ENCODE measurements at regions not wholly inside any gene's neighbourhood (a gene's known extent, or its start where the extent isn't known, plus 50 kb on each side); places are given as distances from the start of the nearest gene placed in this dataset.

DNA sequence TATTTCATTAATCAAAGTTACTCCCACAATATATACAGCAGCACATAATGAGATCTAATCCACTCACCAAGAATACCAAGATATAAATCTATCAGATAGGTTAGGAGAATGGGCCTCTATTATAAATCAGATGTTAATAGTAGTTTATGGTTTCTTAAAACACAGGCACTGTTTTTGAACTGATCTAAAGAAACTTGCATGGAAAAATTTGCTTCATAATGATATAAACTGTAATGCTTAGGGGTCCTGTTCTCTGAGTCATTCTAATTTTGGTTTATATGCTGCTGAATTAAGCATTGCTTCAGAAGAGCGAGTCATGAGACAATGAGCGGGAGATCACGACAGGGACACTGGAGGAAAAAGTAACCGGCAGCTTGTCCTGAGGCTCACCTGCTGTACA is 113.3 kb upstream of the OTUD4 start:
- Mint-ChIP-seq H3K27me3 (peaks cover 28% of the 10 kb centered on the region), H3K36me3 (no peaks in the 10 kb centered on the region), H3K4me3 (no peak overlapping the region), H3K4me1 (no peaks in the 10 kb centered on the region), H3K27ac (no peak overlapping the region), H3K9me3 (no peaks in the 10 kb centered on the region)
- ATAC-seq, result no peak

DNA sequence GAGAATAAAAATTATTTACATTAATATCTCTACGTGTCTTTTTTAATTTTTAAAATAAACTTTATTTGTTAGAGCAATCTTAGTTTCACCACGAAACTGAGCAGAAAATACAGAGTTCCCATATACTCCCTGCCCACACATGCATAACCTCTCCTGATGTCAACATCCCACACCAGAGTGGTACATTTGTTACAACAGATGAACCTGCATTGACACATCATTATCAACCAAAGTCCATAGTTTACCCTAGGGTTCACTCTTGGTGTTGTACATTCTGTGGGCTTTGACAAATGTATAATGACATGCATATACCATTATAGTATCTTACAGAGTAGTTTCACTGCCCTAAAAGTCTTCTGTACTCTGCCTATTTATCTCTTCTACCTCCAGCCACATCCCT is 110.6 kb upstream of the OTUD4 start:
- H3K4me3 Mint-ChIP-seq, result no peak overlapping the region
- peaks cover 20% of the 10 kb centered on the region for H3K27me3 Mint-ChIP-seq
- H3K36me3 Mint-ChIP-seq, result no peaks in the 10 kb centered on the region
- no peak overlapping the region for H3K27ac Mint-ChIP-seq
- H3K9me3 Mint-ChIP-seq, result no peaks in the 10 kb centered on the region
- no peaks in the 10 kb centered on the region for H3K4me1 Mint-ChIP-seq
- no peak for ATAC-seq

DNA sequence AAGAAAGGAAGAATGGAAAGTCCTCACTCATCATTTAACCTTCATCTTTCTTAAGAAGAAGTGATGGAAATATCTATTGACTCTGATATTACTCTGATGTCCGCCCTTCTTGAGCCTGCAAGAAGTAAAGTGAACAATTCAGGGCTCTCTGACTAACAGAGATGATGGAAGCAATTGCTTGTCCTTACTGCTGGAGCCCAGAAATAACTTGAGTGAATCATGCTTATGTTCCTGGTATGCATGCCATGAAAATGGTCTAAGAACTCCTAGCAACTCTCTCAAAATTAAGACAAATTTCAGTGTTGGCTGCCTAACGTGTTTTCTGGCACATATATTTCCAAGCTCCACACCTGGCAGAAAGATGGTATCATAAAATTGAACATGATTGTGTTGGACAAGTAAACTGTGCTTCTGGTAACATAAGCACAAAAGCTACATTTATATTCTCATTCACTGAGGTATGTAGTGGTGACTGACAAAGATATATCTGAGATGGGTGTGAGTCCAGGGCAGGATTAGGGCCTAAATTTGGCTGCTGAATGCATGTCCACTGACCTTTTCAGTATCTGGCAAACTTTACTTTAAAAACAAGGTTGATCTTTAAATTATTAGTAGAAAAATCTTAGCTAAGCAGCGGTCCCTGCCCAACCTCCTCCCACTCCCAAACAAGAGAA is 109.2 kb upstream of the OTUD4 start:
- Mint-ChIP-seq H3K4me1 (no peaks in the 10 kb centered on the region), H3K27me3 (peaks cover 13% of the 10 kb centered on the region), H3K36me3 (no peaks in the 10 kb centered on the region), H3K9me3 (no peaks in the 10 kb centered on the region), H3K4me3 (no peak overlapping the region), H3K27ac (no peak overlapping the region)
- ATAC-seq, result no peak

DNA sequence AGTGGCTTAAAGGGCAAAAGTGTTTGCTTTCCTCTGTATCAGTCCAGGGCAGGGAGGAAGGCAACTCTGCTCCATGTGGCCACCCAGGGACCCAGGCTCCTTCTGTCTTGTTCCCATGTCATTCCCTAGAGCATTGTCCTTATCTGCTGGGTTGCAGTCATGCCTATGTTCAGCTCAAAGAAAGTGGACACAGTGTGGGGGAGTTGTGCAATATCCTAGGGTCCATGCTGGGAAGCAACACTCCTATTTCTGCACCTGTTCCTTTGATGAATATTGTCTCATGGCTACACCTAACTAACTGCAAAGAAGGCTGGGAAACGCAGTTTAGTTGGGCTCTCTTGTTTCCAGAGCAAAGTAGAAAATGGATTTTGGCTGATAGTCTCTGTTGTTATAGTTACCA is 107.0 kb upstream of the OTUD4 start:
- Mint-ChIP-seq H3K4me3 (no peak overlapping the region), H3K27me3 (peaks cover 7% of the 10 kb centered on the region), H3K9me3 (no peaks in the 10 kb centered on the region), H3K4me1 (no peaks in the 10 kb centered on the region), H3K27ac (no peak overlapping the region), H3K36me3 (no peaks in the 10 kb centered on the region)
- ATAC-seq, result no peak

DNA sequence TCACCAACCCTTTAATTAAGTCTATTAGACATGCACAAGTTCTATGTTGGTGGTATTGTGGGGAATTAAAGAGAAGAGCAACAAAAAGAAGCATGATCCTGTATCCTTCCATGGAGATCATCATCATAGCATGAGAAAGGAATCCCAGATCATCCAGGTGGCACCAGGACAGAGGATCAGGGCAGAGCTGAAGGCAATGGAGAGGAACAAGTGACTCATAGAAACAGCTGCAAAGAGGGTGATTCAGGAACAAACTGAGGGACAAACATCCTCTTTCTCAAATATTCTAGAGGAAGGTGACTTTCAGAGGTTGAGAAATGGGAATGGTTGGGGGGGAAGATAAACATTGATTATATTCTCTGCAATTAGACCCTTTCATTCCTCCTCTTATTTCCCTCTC is 105.5 kb upstream of the OTUD4 start:
- H3K4me1 Mint-ChIP-seq, result no peaks in the 10 kb centered on the region
- H3K27ac Mint-ChIP-seq, result no peak overlapping the region
- H3K27me3 Mint-ChIP-seq, result no peaks in the 10 kb centered on the region
- no peak for ATAC-seq
- H3K4me3 Mint-ChIP-seq, result no peak overlapping the region
- no peaks in the 10 kb centered on the region for H3K36me3 Mint-ChIP-seq
- H3K9me3 Mint-ChIP-seq, result no peaks in the 10 kb centered on the region

DNA sequence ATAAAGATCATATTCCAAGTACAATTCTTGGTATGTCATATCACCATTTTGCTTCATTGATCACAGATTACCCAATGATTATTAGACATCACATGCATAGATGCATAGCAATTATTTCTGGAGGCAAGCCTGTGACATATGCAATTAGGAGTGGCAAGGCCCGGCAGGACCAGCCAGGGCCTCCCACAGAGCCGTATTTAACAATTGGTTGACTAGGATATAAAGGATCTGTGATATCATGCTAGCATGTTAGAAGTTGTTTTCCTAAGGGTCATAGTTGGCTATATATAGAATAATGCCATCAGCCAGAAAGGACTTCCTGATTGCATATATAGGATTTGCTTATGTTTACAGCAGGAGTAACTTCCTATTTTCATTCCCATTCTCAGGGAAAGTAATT is 103.5 kb upstream of the OTUD4 start:
- H3K27ac Mint-ChIP-seq, result no peak overlapping the region
- ATAC-seq, result no peak
- H3K4me3 Mint-ChIP-seq, result no peak overlapping the region
- H3K4me1 Mint-ChIP-seq, result no peaks in the 10 kb centered on the region
- no peaks in the 10 kb centered on the region for H3K36me3 Mint-ChIP-seq
- H3K27me3 Mint-ChIP-seq, result no peaks in the 10 kb centered on the region
- H3K9me3 Mint-ChIP-seq, result no peaks in the 10 kb centered on the region

DNA sequence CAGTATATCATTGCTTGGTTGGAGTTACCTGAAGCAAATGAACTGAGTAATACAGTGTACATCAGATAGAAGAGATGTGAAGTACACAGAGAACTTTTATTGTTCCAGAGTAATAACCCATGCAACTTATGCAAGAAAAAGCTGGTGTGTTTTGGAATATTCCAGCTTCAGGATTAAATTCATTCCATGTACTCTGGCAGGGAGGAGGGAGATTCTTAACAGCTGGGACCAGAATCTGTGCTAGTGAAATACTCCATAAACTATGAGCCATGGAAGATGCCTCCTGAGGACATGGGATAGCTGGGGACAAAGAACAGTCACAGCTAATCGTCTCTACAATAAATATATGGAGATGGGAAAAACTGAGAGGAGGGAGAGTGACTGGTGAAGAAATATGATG is 101.6 kb upstream of the OTUD4 start:
- H3K4me3 Mint-ChIP-seq, result no peak overlapping the region
- no peaks in the 10 kb centered on the region for H3K9me3 Mint-ChIP-seq
- no peak for ATAC-seq
- no peak overlapping the region for H3K27ac Mint-ChIP-seq
- peaks cover 7% of the 10 kb centered on the region for H3K27me3 Mint-ChIP-seq
- no peaks in the 10 kb centered on the region for H3K4me1 Mint-ChIP-seq
- H3K36me3 Mint-ChIP-seq, result no peaks in the 10 kb centered on the region

DNA sequence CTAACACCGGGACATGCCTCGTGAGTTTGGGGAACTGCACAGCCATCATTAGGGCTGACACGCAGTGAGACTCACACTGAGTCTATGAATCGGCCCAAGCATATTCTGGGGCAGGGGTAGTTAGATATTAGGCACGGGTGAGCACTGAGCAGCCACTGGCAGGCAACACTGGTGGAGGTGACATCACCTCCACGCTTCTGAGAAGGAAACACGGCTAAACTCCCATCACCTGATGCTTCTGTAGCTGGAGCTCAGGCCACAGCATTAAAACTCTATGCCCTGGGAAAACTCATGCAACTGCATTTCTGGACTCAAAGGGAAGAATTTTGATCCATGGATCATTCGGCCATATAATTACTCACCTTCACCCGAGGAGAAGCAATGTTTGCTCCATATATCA is 100.8 kb upstream of the OTUD4 start:
- Mint-ChIP-seq H3K9me3 (no peaks in the 10 kb centered on the region), H3K27me3 (peaks cover 9% of the 10 kb centered on the region), H3K4me3 (no peak overlapping the region), H3K27ac (no peak overlapping the region), H3K4me1 (no peaks in the 10 kb centered on the region), H3K36me3 (no peaks in the 10 kb centered on the region)
- no peak for ATAC-seq

DNA sequence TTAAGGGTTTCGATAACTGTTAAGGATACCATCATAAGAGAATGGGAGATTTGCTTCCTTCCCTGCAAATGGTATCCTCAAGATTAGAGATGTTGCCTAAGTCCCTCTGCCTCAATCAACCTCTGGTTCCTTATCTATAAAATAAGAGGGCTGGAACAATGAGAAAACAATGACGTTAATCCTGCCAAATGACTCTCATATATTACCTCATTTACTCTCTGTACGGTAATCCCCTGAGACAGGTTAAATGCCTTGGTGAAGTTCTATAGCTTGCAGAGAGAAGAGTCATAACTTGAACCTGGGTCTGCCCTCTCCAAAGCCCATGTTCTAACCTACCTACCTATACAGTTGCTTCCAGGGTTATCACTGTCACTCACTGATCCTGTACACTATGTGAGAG is 100.2 kb upstream of the OTUD4 start:
- Mint-ChIP-seq H3K27ac (no peak overlapping the region), H3K4me1 (no peaks in the 10 kb centered on the region)

DNA sequence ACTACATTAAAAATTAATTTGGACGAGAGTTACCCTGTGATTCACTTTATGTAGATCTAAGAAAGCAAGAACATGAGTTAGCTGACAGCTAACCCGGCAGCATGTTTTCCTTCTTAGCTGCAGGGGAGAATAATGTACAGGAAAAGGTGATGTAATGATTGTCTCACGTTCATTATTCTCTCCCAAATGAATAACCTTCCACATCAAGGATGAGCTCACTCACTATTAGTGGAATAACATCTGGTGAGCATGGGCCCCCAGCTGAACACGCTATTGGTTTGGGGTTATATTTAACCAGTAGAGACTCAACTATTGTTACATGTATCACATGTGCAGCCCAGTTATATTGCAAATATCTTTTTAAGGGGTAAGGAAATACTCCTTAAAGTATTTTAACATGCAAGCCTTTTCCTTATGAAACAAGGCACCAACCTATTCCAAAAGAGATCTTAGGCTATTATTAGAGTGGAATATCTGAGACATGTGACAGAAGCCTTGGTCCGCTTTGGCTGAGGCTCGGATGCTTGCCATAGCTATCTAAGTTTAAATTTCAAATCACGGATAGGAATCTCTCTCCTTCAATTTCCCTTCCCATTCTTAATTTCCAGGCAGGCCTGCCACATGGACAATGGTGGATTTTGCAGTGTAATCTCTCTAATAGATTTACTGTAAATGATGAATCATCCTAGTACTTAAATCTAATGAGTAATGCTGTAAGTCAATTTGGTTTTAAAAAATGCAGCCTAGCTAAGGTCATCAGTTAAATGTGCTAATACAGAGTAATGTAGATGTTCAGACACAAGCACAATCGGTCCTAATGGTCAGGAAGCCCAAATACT is 99.0 kb upstream of the OTUD4 start:
- no peak for ATAC-seq
- Mint-ChIP-seq H3K4me3 (no peak overlapping the region), H3K27me3 (peaks cover 9% of the 10 kb centered on the region), H3K9me3 (no peaks in the 10 kb centered on the region), H3K4me1 (no peaks in the 10 kb centered on the region), H3K36me3 (no peaks in the 10 kb centered on the region), H3K27ac (no peak overlapping the region)

More for the DNA sequence above, 100.2 kb upstream of the OTUD4 start:
- no peaks in the 10 kb centered on the region for H3K36me3 Mint-ChIP-seq
- no peak overlapping the region for H3K4me3 Mint-ChIP-seq
- H3K27me3 Mint-ChIP-seq, result peaks cover 9% of the 10 kb centered on the region
- H3K9me3 Mint-ChIP-seq, result no peaks in the 10 kb centered on the region
- ATAC-seq, result no peak

DNA sequence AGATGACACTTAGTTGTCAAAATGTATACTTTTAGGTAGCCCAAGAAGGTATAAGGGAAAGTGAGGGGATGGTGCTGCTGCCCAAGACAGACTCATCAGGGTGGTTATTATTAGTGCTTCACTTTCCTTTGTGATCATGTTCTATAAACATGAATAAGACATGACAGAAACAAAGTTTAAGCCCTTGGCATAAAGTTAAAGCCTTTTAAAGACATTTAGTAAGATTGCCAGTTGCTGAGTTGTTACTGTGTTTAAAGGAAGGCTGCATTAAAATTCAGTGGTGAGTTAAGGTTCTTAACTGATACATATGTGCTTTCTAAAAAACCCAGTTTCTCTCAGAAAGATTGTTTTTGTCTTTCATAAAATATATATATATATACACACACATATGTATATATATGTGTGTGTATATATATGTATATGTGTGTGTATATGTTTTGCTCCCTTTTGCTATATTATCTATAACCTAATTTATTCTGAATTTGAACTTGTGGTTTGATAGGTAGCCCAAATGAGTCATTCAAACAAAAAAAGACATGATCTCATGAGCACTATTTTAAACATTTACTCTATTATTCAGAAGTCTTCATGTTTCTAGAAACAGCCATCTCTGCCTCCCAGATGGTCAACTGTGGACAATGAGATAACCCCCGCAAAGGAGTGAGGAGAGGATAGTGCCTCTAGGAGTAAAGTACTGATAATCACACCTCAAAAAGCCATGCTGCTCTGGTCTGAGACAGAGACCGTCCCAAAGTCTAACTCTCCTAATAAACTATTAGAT is 98.1 kb upstream of the OTUD4 start:
- no peaks in the 10 kb centered on the region for H3K4me1 Mint-ChIP-seq
- no peak for ATAC-seq
- no peaks in the 10 kb centered on the region for H3K9me3 Mint-ChIP-seq
- H3K36me3 Mint-ChIP-seq, result no peaks in the 10 kb centered on the region
- peaks cover 9% of the 10 kb centered on the region for H3K27me3 Mint-ChIP-seq
- no peak overlapping the region for H3K27ac Mint-ChIP-seq
- no peak overlapping the region for H3K4me3 Mint-ChIP-seq

DNA sequence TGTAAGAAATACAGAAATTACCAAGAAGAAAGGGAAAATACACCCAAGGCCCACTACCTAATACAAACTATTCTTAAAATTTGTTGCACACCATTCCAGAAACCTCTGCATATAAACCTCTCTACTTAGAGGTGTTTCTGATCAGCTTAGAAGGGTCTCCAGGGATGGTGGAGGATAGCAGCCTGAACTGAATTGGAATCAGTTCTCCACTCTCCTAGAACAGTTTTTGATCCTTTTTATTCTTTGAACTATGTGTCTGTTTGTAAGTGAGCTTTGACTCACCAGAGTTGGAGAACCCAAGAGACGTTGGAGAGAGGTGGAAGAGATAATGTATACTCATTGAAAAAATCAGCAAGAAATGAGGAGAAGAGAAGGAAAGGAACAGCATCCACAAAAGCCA is 96.6 kb upstream of the OTUD4 start:
- no peak overlapping the region for H3K27ac Mint-ChIP-seq
- no peak for ATAC-seq
- no peaks in the 10 kb centered on the region for H3K4me1 Mint-ChIP-seq

DNA sequence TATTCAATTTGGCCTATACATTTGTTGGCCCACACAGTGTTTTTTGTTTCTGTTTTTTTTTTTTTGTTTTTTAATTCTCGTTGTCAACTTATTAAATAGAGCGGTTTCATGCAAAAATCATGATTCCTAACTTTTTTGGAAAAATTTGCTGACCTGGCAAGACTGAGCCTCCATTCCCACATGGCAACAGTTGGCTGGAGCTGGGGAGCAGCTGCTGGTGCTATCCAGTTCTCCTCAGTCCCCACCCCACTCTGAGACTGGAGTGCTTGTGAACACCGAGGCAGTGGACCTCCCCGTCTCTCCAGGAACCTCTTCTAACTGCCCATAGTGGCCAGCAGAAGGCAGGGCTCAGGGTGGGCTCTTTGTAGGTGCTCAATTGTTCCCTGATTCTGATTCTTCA is 95.7 kb upstream of the OTUD4 start:
- Mint-ChIP-seq H3K36me3 (no peaks in the 10 kb centered on the region), H3K4me3 (no peak overlapping the region), H3K27ac (no peak overlapping the region), H3K4me1 (no peaks in the 10 kb centered on the region), H3K27me3 (peaks cover 9% of the 10 kb centered on the region), H3K9me3 (peaks cover 4% of the 10 kb centered on the region)
- ATAC-seq, result no peak

More for the DNA sequence above, 96.6 kb upstream of the OTUD4 start:
- no peaks in the 10 kb centered on the region for H3K36me3 Mint-ChIP-seq
- peaks cover 4% of the 10 kb centered on the region for H3K9me3 Mint-ChIP-seq
- H3K4me3 Mint-ChIP-seq, result no peak overlapping the region
- H3K27me3 Mint-ChIP-seq, result peaks cover 9% of the 10 kb centered on the region

DNA sequence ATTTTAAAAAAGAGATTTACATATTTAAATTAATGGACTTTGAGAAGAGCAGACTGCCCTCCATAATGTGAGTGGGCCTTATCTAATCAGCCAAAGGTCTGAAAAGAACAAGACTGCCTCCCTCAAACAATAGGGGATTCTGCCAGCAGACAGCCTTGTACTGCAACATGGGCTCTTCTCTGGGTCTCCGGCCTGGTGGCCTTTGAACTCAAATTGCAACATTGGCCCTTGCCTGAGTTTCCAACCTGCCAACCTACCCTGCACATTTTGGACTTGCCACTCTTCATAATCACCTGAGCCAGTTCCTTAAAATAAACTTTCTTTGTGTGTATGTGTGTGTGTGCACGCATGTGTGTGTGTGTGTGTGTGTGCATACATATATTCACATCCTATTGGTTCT is 90.8 kb upstream of the OTUD4 start:
- Mint-ChIP-seq H3K36me3 (no peaks in the 10 kb centered on the region), H3K27me3 (no peaks in the 10 kb centered on the region), H3K27ac (no peak overlapping the region), H3K9me3 (peaks cover 4% of the 10 kb centered on the region), H3K4me3 (no peak overlapping the region), H3K4me1 (no peaks in the 10 kb centered on the region)
- ATAC-seq, result no peak

DNA sequence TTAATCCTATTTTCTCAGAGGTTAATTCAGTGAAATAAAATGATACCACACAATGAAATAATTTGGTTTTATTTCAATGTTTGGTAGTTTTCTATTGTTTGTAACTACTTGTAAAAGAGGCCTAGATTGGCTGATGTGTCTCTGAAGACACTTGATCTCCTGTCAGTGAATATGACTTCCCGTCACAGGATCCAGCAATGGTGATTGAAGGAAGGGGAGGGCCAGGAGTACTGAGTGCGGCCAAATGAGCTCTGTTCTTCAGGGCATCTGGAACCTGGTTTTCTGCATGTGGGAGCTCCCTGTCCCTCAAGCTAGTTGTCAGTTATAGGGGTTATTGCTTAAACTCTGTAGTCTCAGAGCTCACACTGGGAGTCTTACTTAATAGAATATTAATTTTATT is 86.5 kb upstream of the OTUD4 start:
- H3K4me3 Mint-ChIP-seq, result no peak overlapping the region
- H3K27ac Mint-ChIP-seq, result no peak overlapping the region
- no peaks in the 10 kb centered on the region for H3K27me3 Mint-ChIP-seq
- H3K36me3 Mint-ChIP-seq, result no peaks in the 10 kb centered on the region
- no peaks in the 10 kb centered on the region for H3K4me1 Mint-ChIP-seq
- ATAC-seq, result no peak
- H3K9me3 Mint-ChIP-seq, result no peaks in the 10 kb centered on the region
